AG04450 (cell line): ENCODE measurements at regions not wholly inside any gene's neighbourhood (a gene's known extent, or its start where the extent isn't known, plus 50 kb on each side); places are given as distances from the start of the nearest gene placed in this dataset.

Experiments
- CTCF ChIA-PET: fragments of 300-600, 350-600 bp; formaldehyde crosslinking; extraction: SDS; loops from one replicate; lab custom pipeline; 2022; ENCODE audit warnings: antibody characterized with exemption, inconsistent platforms; lab: Charles Lee
- POLR2A ChIA-PET: fragments of 350-600 bp; formaldehyde crosslinking; extraction: SDS; loops from one replicate; lab custom pipeline; 2021; ENCODE audit warnings: antibody characterized with exemption, inconsistent platforms; lab: Yijun Ruan, JAX
- DNase-seq: peaks from one replicate; pipeline ENCODE4 v3.0.0-alpha.2; 2011; ENCODE audit warnings: low read depth, low spot score
- H3K27ac ChIP-seq: one replicate; pipeline ENCODE4 v1.5.1; 2012; ENCODE audit warnings: low read depth, low read length, control low read depth
- H3K27me3 ChIP-seq: one replicate; pipeline ENCODE4 v1.6.0; 2012; ENCODE audit warnings: low read length; ENCODE audit not compliant: control insufficient read depth, insufficient read depth
- H3K4me3 ChIP-seq: 2 replicates; pipeline ENCODE4 v1.5.1; 2011; ENCODE audit warnings: mild to moderate bottlenecking, low read depth, low read length, control low read depth
- H3K9me3 ChIP-seq: 2 replicates; pipeline ENCODE4 v1.5.1; 2012; ENCODE audit warnings: low read length; ENCODE audit not compliant: control insufficient read depth, insufficient read depth
- TF ChIP-seq, protein P1 (sequence below): IDR thresholded peaks from 2 replicates; pipeline ENCODE4 v1.5.1; 2011; ENCODE audit warnings: low read depth, low read length, control low read depth, inconsistent platforms

DNA sequence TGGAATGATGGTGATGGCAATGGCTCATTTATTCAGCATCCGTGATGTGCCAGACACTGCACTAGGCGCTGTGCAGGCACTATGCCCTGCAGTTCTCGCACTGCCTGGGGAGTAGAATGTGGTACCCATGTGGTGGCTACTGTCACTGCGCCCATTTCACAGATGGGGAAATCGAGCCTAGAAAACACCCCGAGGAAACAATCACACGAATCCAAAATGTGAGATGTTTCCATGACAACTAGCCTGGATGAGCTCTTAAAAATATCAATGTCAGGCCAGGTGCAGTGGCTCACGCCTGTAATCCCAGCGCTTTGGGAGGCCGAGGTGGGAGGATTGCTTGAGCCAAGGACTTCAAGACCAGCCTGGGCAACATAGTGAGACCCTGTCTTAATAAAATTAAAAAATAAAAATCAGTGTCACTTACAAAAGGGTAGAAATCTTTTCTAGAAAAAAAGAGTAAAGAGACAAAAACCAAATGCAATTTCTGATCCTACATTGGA lies 57.9 kb upstream of the TNRC6A start:
- DNase-seq = no peak
- ChIA-PET POLR2A (interaction anchor here (0.9 kb wide), 1 partner anchor 13 kb away, joined by 3 read pairs; no protein-coding TSS in a partner anchor), CTCF (no interaction called here)
- Histone ChIP-seq H3K27ac (peak overlapping the region; percentile 80), H3K4me3 (no peak overlapping the region), H3K27me3 (no peaks in the 10 kb centered on the region), H3K9me3 (no peaks in the 10 kb centered on the region)
- TF ChIP-seq, protein P1, sequence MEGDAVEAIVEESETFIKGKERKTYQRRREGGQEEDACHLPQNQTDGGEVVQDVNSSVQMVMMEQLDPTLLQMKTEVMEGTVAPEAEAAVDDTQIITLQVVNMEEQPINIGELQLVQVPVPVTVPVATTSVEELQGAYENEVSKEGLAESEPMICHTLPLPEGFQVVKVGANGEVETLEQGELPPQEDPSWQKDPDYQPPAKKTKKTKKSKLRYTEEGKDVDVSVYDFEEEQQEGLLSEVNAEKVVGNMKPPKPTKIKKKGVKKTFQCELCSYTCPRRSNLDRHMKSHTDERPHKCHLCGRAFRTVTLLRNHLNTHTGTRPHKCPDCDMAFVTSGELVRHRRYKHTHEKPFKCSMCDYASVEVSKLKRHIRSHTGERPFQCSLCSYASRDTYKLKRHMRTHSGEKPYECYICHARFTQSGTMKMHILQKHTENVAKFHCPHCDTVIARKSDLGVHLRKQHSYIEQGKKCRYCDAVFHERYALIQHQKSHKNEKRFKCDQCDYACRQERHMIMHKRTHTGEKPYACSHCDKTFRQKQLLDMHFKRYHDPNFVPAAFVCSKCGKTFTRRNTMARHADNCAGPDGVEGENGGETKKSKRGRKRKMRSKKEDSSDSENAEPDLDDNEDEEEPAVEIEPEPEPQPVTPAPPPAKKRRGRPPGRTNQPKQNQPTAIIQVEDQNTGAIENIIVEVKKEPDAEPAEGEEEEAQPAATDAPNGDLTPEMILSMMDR = no peak

DNA sequence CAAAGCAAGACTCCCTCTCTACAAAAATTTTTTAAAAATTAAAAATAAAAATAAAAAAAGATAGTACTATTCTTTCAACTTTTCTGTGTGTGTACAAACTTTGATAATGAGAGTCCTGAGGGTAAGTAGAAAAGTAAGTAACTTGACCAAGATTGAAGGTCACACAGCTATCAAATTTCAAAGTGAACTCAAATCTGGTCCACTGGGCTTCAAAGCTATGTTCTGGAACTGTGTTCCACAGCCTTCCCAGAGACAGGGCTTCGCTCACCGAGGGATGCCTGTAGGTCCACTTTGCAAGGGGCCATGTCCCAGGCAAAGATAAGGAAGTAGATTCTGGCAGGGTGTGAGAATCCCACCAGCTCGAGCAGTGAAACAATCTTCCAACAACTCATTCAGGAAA lies 56.3 kb upstream of the TNRC6A start:
- TF ChIP-seq, protein P1 = no peak
- no peak overlapping the region for H3K4me3 ChIP-seq
- no peaks in the 10 kb centered on the region for H3K9me3 ChIP-seq
- CTCF ChIA-PET = no interaction called here
- no peak for DNase-seq
- POLR2A ChIA-PET = no interaction called here
- no peaks in the 10 kb centered on the region for H3K27me3 ChIP-seq
- no peak overlapping the region for H3K27ac ChIP-seq

DNA sequence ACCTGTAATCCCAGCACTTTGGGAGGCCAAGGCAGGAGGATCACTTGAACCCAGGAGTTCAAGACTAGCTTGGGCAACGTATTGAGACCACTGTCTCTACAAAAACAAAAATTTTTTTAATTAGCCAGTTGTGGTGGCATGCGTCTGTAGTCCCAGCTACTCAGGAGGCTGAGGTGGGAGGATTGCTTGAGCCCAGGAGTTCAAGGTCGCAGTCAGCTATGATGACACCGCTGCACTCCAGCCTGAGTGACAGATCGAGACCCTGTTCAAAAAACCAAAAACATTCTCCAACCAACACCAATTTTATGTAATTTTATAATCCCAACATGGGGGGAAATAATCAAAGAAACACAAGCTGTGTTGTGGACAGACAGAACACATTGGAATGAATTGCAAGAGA lies 54.6 kb upstream of the TNRC6A start:
- H3K9me3 ChIP-seq = no peaks in the 10 kb centered on the region
- H3K27me3 ChIP-seq = no peaks in the 10 kb centered on the region
- TF ChIP-seq, protein P1 = no peak
- POLR2A ChIA-PET = no interaction called here
- H3K4me3 ChIP-seq = no peak overlapping the region
- CTCF ChIA-PET = no interaction called here
- no peak overlapping the region for H3K27ac ChIP-seq
- DNase-seq = no peak

- CTCF ChIA-PET = no interaction called here
- POLR2A ChIA-PET = no interaction called here
- no peak for DNase-seq
- no peak overlapping the region for H3K27ac ChIP-seq
- no peak overlapping the region for H3K4me3 ChIP-seq
- no peaks in the 10 kb centered on the region for H3K9me3 ChIP-seq
- TF ChIP-seq, protein P1 = no peak
- H3K27me3 ChIP-seq = no peaks in the 10 kb centered on the region
Observed at GRCh38 chr16:24677388-24677787, 52.1 kb upstream of the TNRC6A start.
